CD4-positive, CD25-positive, alpha-beta regulatory T cell (primary cell): ENCODE measurements at regions not wholly inside any gene's neighbourhood (a gene's known extent, or its start where the extent isn't known, plus 50 kb on each side); places are given as distances from the start of the nearest gene placed in this dataset.

Experiments
- ATAC-seq, 2 donors: fragments of 150-1000 bp; cut with Tn5 transposase; one replicate each; pipeline ENCODE4 v1.10.0; 2021; ENCODE audit warnings: low read depth in 2 of 2, moderate number of reproducible peaks in 2 of 2, moderate library complexity in 1 of 2
- DNase-seq, 3 donors: peaks; one replicate each; pipeline versions ENCODE4 v3.0.0 to v3.0.0-alpha.2; 2012 to 2022; ENCODE audit warnings: mixed read lengths in 1 of 3
- H3K27ac ChIP-seq: one replicate; pipeline ENCODE4 v1.7.0; 2013; ENCODE audit warnings: mild to moderate bottlenecking, low read length; ENCODE audit not compliant: insufficient read depth, poor library complexity, severe bottlenecking
- H3K27me3 ChIP-seq: one replicate; pipeline ENCODE4 v1.7.0; 2013; ENCODE audit warnings: low read length; ENCODE audit not compliant: control insufficient read depth, insufficient read depth
- H3K36me3 ChIP-seq: one replicate; pipeline ENCODE4 v1.7.0; 2013; ENCODE audit warnings: mild to moderate bottlenecking, low read length, moderate library complexity; ENCODE audit not compliant: control insufficient read depth, insufficient read depth
- H3K4me1 ChIP-seq: 2 replicates; pipeline ENCODE4 v1.7.0; 2013; ENCODE audit warnings: mild to moderate bottlenecking, low read length; ENCODE audit not compliant: insufficient read depth, control insufficient read depth, poor library complexity, severe bottlenecking
- H3K4me3 ChIP-seq: one replicate; pipeline ENCODE4 v1.7.0; 2013; ENCODE audit warnings: low read depth, mild to moderate bottlenecking, low read length, moderate library complexity
- H3K9me3 ChIP-seq, 2 experiments: 1 replicate in 1 of 2; 2 replicates in 1 of 2; pipeline ENCODE4 v1.7.0; 2013; ENCODE audit warnings: low read length in 2 of 2, mild to moderate bottlenecking in 1 of 2, moderate library complexity in 1 of 2; ENCODE audit not compliant: control insufficient read depth in 2 of 2
- H3K27ac Mint-ChIP-seq, 3 donors: one replicate each; pipeline ENCODE4 v1.8.0; 2020 to 2022; ENCODE audit warnings: mild to moderate bottlenecking in 3 of 3, mixed read lengths in 3 of 3, moderate library complexity in 2 of 3
- H3K27me3 Mint-ChIP-seq: one replicate; pipeline ENCODE4 v1.8.0; 2022; ENCODE audit warnings: mild to moderate bottlenecking, mixed read lengths
- H3K36me3 Mint-ChIP-seq: one replicate; pipeline ENCODE4 v1.8.0; 2020; ENCODE audit warnings: mixed read lengths
- H3K4me1 Mint-ChIP-seq, 4 donors: one replicate each; pipeline ENCODE4 v1.8.0; 2020 to 2022; ENCODE audit warnings: mixed read lengths in 4 of 4, mild to moderate bottlenecking in 1 of 4
- H3K4me3 Mint-ChIP-seq, 4 donors: one replicate each; pipeline ENCODE4 v1.8.0; 2020 to 2022; ENCODE audit warnings: mild to moderate bottlenecking in 4 of 4, mixed read lengths in 4 of 4, moderate library complexity in 3 of 4
- H3K9me3 Mint-ChIP-seq, 7 donors: one replicate each; pipeline ENCODE4 v1.8.0; 2020 to 2022; ENCODE audit warnings: mixed read lengths in 7 of 7, mild to moderate bottlenecking in 3 of 7, moderate library complexity in 2 of 7

DNA sequence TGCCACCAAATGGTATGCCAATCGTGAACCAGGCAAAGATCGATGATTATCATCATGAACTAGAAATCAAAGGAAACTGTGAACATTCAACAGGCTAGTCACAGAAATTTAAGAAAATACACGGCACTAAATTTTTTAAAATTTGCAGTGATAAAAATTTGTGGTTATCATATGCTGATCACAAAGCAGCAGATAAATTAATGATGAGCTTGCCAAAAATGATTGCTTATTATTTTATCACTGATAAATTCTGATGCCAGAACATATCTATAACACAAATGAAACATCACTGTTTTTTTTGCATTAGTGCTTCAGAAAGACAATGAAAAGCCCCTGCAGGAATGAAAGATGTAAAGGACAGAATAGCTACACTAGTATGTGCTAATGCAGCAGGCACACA is 1413.2 kb upstream of the MAP3K7 start:
- Mint-ChIP-seq H3K27me3 (no peaks in the 10 kb centered on the region), H3K4me3 (no peak overlapping the region), H3K4me1 (no peaks in the 10 kb centered on the region), H3K27ac (no peak overlapping the region), H3K9me3 (peaks cover 0 to 25% (median 6%) of the 10 kb centered on the region in 7 donors), H3K36me3 (no peaks in the 10 kb centered on the region)
- no peaks in the 10 kb centered on the region for H3K36me3 ChIP-seq
- ATAC-seq (no peak), DNase-seq (no peak)
- H3K9me3 ChIP-seq, result peaks cover 4 to 7% of the 10 kb centered on the region in 2 experiments
- H3K4me1 ChIP-seq, result no peaks in the 10 kb centered on the region
- no peak overlapping the region for H3K27ac ChIP-seq
- H3K27me3 ChIP-seq, result no peaks in the 10 kb centered on the region
- no peak overlapping the region for H3K4me3 ChIP-seq

- DNase-seq (no peak), ATAC-seq (no peak)
- Mint-ChIP-seq H3K9me3 (peaks cover 3 to 16% (median 9%) of the 10 kb centered on the region in 7 donors), H3K27ac (no peak overlapping the region), H3K27me3 (no peaks in the 10 kb centered on the region), H3K36me3 (no peaks in the 10 kb centered on the region), H3K4me1 (no peaks in the 10 kb centered on the region), H3K4me3 (no peak overlapping the region)
- Histone ChIP-seq H3K36me3 (no peaks in the 10 kb centered on the region), H3K27me3 (no peaks in the 10 kb centered on the region), H3K4me1 (no peaks in the 10 kb centered on the region), H3K4me3 (no peak overlapping the region), H3K9me3 (peaks cover 4 to 6% of the 10 kb centered on the region in 2 experiments), H3K27ac (no peak overlapping the region)
Measured at GRCh38 chr6:91994787-91995186, 1407.9 kb upstream of the MAP3K7 start.

DNA sequence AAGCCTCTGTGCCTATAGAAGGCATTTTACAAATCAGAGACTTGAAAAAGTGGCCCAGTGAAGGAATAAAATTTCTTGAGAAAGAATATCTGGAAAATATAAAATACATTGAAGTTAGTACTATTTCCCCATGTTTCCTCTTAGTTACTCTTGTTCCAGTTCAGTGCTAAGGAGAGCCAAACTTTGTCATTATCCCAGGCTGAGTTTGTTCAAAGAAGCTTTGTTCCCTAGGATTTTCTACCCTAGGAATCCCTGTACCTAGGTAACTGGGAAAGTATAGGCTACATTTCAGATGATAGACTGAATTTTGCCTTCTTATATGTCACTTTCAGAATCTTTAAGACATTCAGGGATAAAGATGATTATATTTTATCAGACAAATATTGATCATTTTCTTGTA is 1395.7 kb upstream of the MAP3K7 start:
- Mint-ChIP-seq H3K27ac (no peak overlapping the region), H3K36me3 (no peaks in the 10 kb centered on the region), H3K4me1 (no peaks in the 10 kb centered on the region), H3K27me3 (no peaks in the 10 kb centered on the region), H3K4me3 (no peak overlapping the region), H3K9me3 (peaks cover 0 to 15% (median 3%) of the 10 kb centered on the region in 7 donors)
- no peaks in the 10 kb centered on the region for H3K27me3 ChIP-seq
- H3K4me1 ChIP-seq, result no peaks in the 10 kb centered on the region
- no peak for DNase-seq
- H3K4me3 ChIP-seq, result no peak overlapping the region
- H3K27ac ChIP-seq, result no peak overlapping the region
- ATAC-seq, result no peak
- no peaks in the 10 kb centered on the region for H3K9me3 ChIP-seq
- H3K36me3 ChIP-seq, result no peaks in the 10 kb centered on the region

GRCh38 chr6:91976797-91977196 is 1389.9 kb upstream of the MAP3K7 start:
- H3K27me3 Mint-ChIP-seq, result no peaks in the 10 kb centered on the region
- no peak overlapping the region for H3K27ac ChIP-seq
- no peak overlapping the region for H3K4me3 ChIP-seq
- no peaks in the 10 kb centered on the region for H3K4me1 Mint-ChIP-seq
- DNase-seq (no peak), ATAC-seq (no peak)
- H3K9me3 ChIP-seq, result no peaks in the 10 kb centered on the region
- H3K36me3 Mint-ChIP-seq, result no peaks in the 10 kb centered on the region
- H3K9me3 Mint-ChIP-seq, result peaks cover 0 to 33% (median 16%) of the 10 kb centered on the region in 7 donors
- H3K27me3 ChIP-seq, result no peaks in the 10 kb centered on the region
- H3K4me1 ChIP-seq, result no peaks in the 10 kb centered on the region
- no peak overlapping the region for H3K4me3 Mint-ChIP-seq
- no peaks in the 10 kb centered on the region for H3K36me3 ChIP-seq
- no peak overlapping the region for H3K27ac Mint-ChIP-seq

GRCh38 chr6:91970700-91971099 is 1383.8 kb upstream of the MAP3K7 start:
- no peak for ATAC-seq
- H3K27me3 ChIP-seq, result no peaks in the 10 kb centered on the region
- H3K36me3 Mint-ChIP-seq, result no peaks in the 10 kb centered on the region
- H3K27ac Mint-ChIP-seq, result no peak overlapping the region
- no peak overlapping the region for H3K4me3 ChIP-seq
- H3K36me3 ChIP-seq, result no peaks in the 10 kb centered on the region
- peaks cover 2 to 21% (median 16%) of the 10 kb centered on the region in 7 donors for H3K9me3 Mint-ChIP-seq
- peaks cover 3 to 10% of the 10 kb centered on the region in 2 experiments for H3K9me3 ChIP-seq
- no peak overlapping the region for H3K4me3 Mint-ChIP-seq
- no peak overlapping the region for H3K27ac ChIP-seq
- no peak for DNase-seq
- H3K4me1 Mint-ChIP-seq, result no peaks in the 10 kb centered on the region
- H3K4me1 ChIP-seq, result no peaks in the 10 kb centered on the region
- H3K27me3 Mint-ChIP-seq, result no peaks in the 10 kb centered on the region

DNA sequence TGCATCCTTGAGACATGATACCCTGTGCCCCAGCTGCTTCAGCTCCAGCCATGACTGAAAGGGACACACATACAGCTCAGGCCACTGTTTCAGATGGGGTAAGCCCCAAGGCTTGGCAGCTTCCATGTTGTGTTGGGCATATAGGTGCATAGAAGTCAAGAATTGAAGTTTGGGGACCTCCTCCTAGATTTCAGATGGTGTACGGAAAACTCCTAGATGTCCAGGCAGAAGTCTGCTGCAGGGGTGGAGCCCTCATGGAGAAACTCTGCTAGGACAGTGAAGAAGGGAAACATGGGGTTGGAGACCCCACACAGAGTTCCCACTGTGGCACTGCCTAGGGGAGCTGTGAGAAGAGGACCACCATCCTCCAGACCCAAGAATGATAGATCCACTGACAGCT is 1379.0 kb upstream of the MAP3K7 start:
- peaks cover 3 to 18% of the 10 kb centered on the region in 2 experiments for H3K9me3 ChIP-seq
- H3K4me1 ChIP-seq, result no peaks in the 10 kb centered on the region
- H3K9me3 Mint-ChIP-seq, result peaks cover 4 to 31% (median 14%) of the 10 kb centered on the region in 7 donors
- DNase-seq (no peak), ATAC-seq (no peak)
- no peaks in the 10 kb centered on the region for H3K27me3 Mint-ChIP-seq
- H3K27ac ChIP-seq, result no peak overlapping the region
- H3K36me3 ChIP-seq, result no peaks in the 10 kb centered on the region
- no peaks in the 10 kb centered on the region for H3K27me3 ChIP-seq
- no peaks in the 10 kb centered on the region for H3K4me1 Mint-ChIP-seq
- no peak overlapping the region for H3K4me3 Mint-ChIP-seq
- H3K27ac Mint-ChIP-seq, result no peak overlapping the region
- H3K36me3 Mint-ChIP-seq, result no peaks in the 10 kb centered on the region
- H3K4me3 ChIP-seq, result no peak overlapping the region

DNA sequence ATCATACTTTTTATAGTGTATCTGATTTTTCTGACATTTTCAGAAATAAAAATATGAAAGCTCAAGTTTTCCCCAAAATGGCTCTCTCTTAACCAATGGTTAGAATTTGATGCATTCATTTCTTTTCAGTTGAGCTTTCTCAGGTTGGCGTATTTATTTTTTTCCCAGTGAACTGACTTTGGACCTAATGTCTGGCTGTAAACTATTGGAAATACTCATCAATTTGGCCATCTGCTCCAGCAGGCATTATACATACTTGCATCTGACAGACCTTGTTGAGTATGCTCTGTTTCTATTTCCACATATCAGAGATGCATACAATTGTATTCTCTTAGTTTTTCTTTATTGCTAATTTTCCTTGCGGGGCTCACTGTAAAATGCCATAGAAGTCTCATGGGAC is 1374.8 kb upstream of the MAP3K7 start:
- Histone ChIP-seq H3K36me3 (no peaks in the 10 kb centered on the region), H3K4me3 (no peak overlapping the region), H3K4me1 (no peaks in the 10 kb centered on the region), H3K9me3 (peaks cover 3 to 16% of the 10 kb centered on the region in 2 experiments), H3K27ac (no peak overlapping the region), H3K27me3 (no peaks in the 10 kb centered on the region)
- Mint-ChIP-seq H3K36me3 (no peaks in the 10 kb centered on the region), H3K4me3 (no peak overlapping the region), H3K27ac (no peak overlapping the region), H3K27me3 (no peaks in the 10 kb centered on the region), H3K9me3 (peaks cover 4 to 36% (median 9%) of the 10 kb centered on the region in 7 donors), H3K4me1 (no peaks in the 10 kb centered on the region)
- DNase-seq (no peak), ATAC-seq (no peak)

DNA sequence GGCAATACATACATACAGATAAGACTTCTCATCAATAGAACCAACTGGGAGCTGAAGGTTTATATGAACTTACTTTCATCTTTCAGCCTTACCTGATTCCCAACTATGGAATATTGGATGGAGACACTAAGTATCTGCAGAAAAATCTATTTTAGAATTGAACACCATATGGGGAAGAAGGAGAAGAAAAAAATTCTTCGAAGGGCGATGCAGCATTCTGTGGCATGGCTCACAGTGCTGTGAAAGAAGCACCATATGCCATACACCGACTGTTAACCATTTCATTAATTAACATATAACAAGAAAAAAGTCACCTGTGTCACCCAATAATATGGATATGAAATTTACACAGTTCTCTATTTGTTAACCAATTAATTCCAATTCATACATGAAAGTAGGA is 1374.4 kb upstream of the MAP3K7 start:
- Mint-ChIP-seq H3K27ac (no peak overlapping the region), H3K4me1 (no peaks in the 10 kb centered on the region), H3K9me3 (peaks cover 4 to 33% (median 9%) of the 10 kb centered on the region in 7 donors), H3K27me3 (no peaks in the 10 kb centered on the region), H3K4me3 (no peak overlapping the region), H3K36me3 (no peaks in the 10 kb centered on the region)
- Histone ChIP-seq H3K27ac (no peak overlapping the region), H3K27me3 (no peaks in the 10 kb centered on the region), H3K36me3 (no peaks in the 10 kb centered on the region), H3K9me3 (peaks cover 0 to 12% of the 10 kb centered on the region in 2 experiments), H3K4me3 (no peak overlapping the region), H3K4me1 (no peaks in the 10 kb centered on the region)
- DNase-seq, result no peak
- ATAC-seq, result no peak
